ENCODE measurements at regions not wholly inside any gene's neighbourhood (a gene's known extent, or its start where the extent isn't known, plus 50 kb on each side); places are given as distances from the start of the nearest gene placed in this dataset.

DNA sequence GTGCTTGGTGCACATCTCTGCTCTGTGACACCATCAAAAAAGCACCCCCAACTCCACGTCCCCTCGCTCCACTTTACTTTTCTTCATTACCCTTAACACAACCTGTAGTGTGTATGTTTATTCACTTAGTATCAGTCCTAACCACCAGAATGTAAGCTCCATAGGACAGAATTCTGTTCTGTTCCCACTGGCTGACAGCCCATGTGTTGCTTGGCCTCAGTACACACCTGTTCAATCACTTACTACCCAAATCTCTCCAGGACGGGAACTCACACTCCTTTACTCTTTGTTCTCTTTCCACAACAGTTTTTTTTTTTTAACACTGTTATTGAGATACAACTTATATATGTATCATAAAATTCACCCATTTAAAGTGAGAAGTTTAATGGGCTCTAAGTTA, 119.6 kb downstream of the MAF start:
- TF ChIP-seq, protein P1, sequence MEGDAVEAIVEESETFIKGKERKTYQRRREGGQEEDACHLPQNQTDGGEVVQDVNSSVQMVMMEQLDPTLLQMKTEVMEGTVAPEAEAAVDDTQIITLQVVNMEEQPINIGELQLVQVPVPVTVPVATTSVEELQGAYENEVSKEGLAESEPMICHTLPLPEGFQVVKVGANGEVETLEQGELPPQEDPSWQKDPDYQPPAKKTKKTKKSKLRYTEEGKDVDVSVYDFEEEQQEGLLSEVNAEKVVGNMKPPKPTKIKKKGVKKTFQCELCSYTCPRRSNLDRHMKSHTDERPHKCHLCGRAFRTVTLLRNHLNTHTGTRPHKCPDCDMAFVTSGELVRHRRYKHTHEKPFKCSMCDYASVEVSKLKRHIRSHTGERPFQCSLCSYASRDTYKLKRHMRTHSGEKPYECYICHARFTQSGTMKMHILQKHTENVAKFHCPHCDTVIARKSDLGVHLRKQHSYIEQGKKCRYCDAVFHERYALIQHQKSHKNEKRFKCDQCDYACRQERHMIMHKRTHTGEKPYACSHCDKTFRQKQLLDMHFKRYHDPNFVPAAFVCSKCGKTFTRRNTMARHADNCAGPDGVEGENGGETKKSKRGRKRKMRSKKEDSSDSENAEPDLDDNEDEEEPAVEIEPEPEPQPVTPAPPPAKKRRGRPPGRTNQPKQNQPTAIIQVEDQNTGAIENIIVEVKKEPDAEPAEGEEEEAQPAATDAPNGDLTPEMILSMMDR (IDR thresholded peaks at IDR 0.05; ENCODE audit: poor library complexity, severe bottlenecking) = no peak
- TF ChIP-seq POLR2AphosphoS5 (IDR thresholded peaks at IDR 0.05) = no peak
- TF ChIP-seq, protein P2, sequence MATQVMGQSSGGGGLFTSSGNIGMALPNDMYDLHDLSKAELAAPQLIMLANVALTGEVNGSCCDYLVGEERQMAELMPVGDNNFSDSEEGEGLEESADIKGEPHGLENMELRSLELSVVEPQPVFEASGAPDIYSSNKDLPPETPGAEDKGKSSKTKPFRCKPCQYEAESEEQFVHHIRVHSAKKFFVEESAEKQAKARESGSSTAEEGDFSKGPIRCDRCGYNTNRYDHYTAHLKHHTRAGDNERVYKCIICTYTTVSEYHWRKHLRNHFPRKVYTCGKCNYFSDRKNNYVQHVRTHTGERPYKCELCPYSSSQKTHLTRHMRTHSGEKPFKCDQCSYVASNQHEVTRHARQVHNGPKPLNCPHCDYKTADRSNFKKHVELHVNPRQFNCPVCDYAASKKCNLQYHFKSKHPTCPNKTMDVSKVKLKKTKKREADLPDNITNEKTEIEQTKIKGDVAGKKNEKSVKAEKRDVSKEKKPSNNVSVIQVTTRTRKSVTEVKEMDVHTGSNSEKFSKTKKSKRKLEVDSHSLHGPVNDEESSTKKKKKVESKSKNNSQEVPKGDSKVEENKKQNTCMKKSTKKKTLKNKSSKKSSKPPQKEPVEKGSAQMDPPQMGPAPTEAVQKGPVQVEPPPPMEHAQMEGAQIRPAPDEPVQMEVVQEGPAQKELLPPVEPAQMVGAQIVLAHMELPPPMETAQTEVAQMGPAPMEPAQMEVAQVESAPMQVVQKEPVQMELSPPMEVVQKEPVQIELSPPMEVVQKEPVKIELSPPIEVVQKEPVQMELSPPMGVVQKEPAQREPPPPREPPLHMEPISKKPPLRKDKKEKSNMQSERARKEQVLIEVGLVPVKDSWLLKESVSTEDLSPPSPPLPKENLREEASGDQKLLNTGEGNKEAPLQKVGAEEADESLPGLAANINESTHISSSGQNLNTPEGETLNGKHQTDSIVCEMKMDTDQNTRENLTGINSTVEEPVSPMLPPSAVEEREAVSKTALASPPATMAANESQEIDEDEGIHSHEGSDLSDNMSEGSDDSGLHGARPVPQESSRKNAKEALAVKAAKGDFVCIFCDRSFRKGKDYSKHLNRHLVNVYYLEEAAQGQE (IDR thresholded peaks at IDR 0.05; ENCODE audit: borderline replicate concordance) = no peak
- TF ChIP-seq EZH2 (IDR thresholded peaks at IDR 0.05; ENCODE audit: borderline replicate concordance, insufficient read depth, low read length, poor library complexity, severe bottlenecking) = no peak

Measured in neural cell (in vitro differentiated cells).